ENCODE measurements at regions not wholly inside any gene's neighbourhood (a gene's known extent, or its start where the extent isn't known, plus 50 kb on each side); places are given as distances from the start of the nearest gene placed in this dataset.

DNA sequence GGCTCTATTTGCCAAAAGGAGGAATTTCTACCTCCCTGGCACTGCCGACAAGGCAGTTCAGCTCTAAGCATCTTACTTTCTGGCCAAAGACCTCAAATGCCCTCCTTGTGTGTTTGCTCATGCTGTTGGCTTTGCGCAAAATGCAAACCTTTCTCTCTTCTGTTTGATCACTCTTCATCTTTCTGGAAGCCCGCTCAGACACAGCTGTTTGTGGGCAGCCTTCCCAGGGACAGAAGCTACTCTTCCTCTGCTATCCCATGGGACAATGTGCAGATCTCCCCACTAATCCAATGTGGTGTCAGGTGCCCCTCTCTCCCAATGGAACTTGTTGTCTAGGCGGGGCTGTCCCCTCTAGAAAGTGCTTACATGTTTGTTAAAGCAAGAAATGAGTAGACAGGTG is 278.7 kb downstream of the CCSER2 start:
- H3K27me3 ChIP-seq: peaks cover 23% of the 10 kb centered on the region
- no peaks in the 10 kb centered on the region for H3K4me1 ChIP-seq
- no peak for ATAC-seq
- TF ChIP-seq EP300 (IDR thresholded peaks at IDR 0.05): no peak
- no peak for TF ChIP-seq POLR2AphosphoS5 (IDR thresholded peaks at IDR 0.05)
- TF ChIP-seq CTCF (IDR thresholded peaks at IDR 0.05): no peak
- no peak for TF ChIP-seq POLR2A (IDR thresholded peaks at IDR 0.05)
- no peak overlapping the region for H3K27ac ChIP-seq
- no peaks in the 10 kb centered on the region for H3K36me3 ChIP-seq
- 50 to 64% methylated on average over 1 to 3 of the region's 4 CpGs for WGBS, 2 donors (ENCODE audit: low coverage in 1 of 2)
- H3K4me3 ChIP-seq: no peak overlapping the region
- H3K9me3 ChIP-seq: no peaks in the 10 kb centered on the region

GRCh38 chr10:84607523-84607922 is 279.1 kb downstream of the CCSER2 start:
- no peak overlapping the region for H3K27ac ChIP-seq
- TF ChIP-seq POLR2A (IDR thresholded peaks at IDR 0.05) (no peak), CTCF (IDR thresholded peaks at IDR 0.05) (no peak), POLR2AphosphoS5 (IDR thresholded peaks at IDR 0.05) (no peak), EP300 (IDR thresholded peaks at IDR 0.05) (no peak)
- ATAC-seq: no peak
- H3K4me1 ChIP-seq: no peaks in the 10 kb centered on the region
- H3K4me3 ChIP-seq: no peak overlapping the region
- H3K27me3 ChIP-seq: peaks cover 28% of the 10 kb centered on the region
- H3K9me3 ChIP-seq: no peaks in the 10 kb centered on the region
- WGBS, 2 donors (ENCODE audit: low coverage in 1 of 2): 41 to 79% methylated on average over 3 to 7 of the region's 9 CpGs
- H3K36me3 ChIP-seq: no peaks in the 10 kb centered on the region

- TF ChIP-seq CTCF (IDR thresholded peaks at IDR 0.05) (no peak), EP300 (IDR thresholded peaks at IDR 0.05) (no peak), POLR2AphosphoS5 (IDR thresholded peaks at IDR 0.05) (no peak), POLR2A (IDR thresholded peaks at IDR 0.05) (no peak)
- no peak for ATAC-seq
- H3K9me3 ChIP-seq: no peaks in the 10 kb centered on the region
- peaks cover 34% of the 10 kb centered on the region for H3K27me3 ChIP-seq
- WGBS, 2 donors (ENCODE audit: low coverage in 1 of 2): 82 to 94% methylated on average over 4 of the region's 4 CpGs
- no peaks in the 10 kb centered on the region for H3K4me1 ChIP-seq
- H3K36me3 ChIP-seq: no peaks in the 10 kb centered on the region
- no peak overlapping the region for H3K27ac ChIP-seq
- H3K4me3 ChIP-seq: no peak overlapping the region
Observed at GRCh38 chr10:84608126-84608525, 279.7 kb downstream of the CCSER2 start.

- no peak for ATAC-seq
- H3K4me1 ChIP-seq: no peaks in the 10 kb centered on the region
- no peak overlapping the region for H3K27ac ChIP-seq
- H3K36me3 ChIP-seq: no peaks in the 10 kb centered on the region
- peaks cover 35% of the 10 kb centered on the region for H3K27me3 ChIP-seq
- TF ChIP-seq EP300 (IDR thresholded peaks at IDR 0.05): no peak
- TF ChIP-seq CTCF (IDR thresholded peaks at IDR 0.05): peak in 1 of 4 experiments; percentile 34
- no peak for TF ChIP-seq POLR2A (IDR thresholded peaks at IDR 0.05)
- 25 to 53% methylated on average over 3 of the region's 7 CpGs for WGBS, 2 donors (ENCODE audit: low coverage in 1 of 2)
- peaks cover 0 to 16% (median 0%) of the 10 kb centered on the region in 3 donors for H3K9me3 ChIP-seq
- H3K4me3 ChIP-seq: no peak overlapping the region
Observed at GRCh38 chr10:84613336-84614021, 285.1 kb downstream of the CCSER2 start.

- Histone ChIP-seq H3K4me3 (no peak overlapping the region), H3K36me3 (no peaks in the 10 kb centered on the region), H3K27ac (no peak overlapping the region), H3K4me1 (no peaks in the 10 kb centered on the region), H3K9me3 (no peaks in the 10 kb centered on the region), H3K27me3 (no peaks in the 10 kb centered on the region)
- 66 to 75% methylated on average over 6 of the region's 6 CpGs for WGBS, 2 donors (ENCODE audit: low coverage in 1 of 2)
- TF ChIP-seq POLR2A (IDR thresholded peaks at IDR 0.05) (no peak), EP300 (IDR thresholded peaks at IDR 0.05) (no peak), POLR2AphosphoS5 (IDR thresholded peaks at IDR 0.05) (no peak), CTCF (IDR thresholded peaks at IDR 0.05) (no peak)
- no peak for ATAC-seq
Observed at GRCh38 chr10:84626397-84627087, 298.2 kb downstream of the CCSER2 start.

Measured in gastroesophageal sphincter (tissue), 4 donors.